ENCODE measurements at regions not wholly inside any gene's neighbourhood (a gene's known extent, or its start where the extent isn't known, plus 50 kb on each side); places are given as distances from the start of the nearest gene placed in this dataset.

DNA sequence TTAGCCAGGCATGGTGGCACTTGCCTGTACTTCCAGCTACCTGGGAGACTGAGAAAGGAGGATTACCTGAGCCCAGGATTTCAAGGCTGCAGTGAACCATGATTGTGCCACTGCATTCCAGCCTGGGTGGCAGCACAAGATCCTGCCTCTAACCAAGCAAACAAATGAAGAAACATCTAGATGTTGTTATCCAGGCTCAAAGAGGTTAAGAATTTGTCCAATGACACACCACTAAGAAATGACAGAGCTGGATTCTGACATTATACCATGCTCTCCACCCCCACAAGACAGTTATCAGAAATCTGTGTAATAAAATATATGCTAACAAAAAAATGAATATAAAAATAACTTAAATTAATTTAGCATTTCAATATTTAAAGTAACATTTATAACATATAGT lies 925.5 kb upstream of the SLC35B3 start:
- DNase-seq (ENCODE audit: low read depth, low spot score) (no peak), ATAC-seq (no peak)
- H4K20me1 ChIP-seq (ENCODE audit: insufficient read depth) = no peaks in the 10 kb centered on the region
- ChIA-PET CTCF (no interaction called here), RAD21 (ENCODE audit: low non-redundant PET in 1 of 2, low total read pairs in 2 of 2, uncharacterized antibody in 2 of 2, unreplicated experiment in 2 of 2) (no interaction called here), POLR2A (no interaction called here)
- H3K4me3 ChIP-seq (replicated peaks in 1 of 2; ENCODE audit: low read depth in 1 of 2, low read length in 2 of 2) = no peak overlapping the region
- H2AFZ ChIP-seq (ENCODE audit: low read depth, low read length, poor library complexity, severe bottlenecking) = no peak overlapping the region
- no TSS peak for BruUV-seq (replicated peaks)
- H3K9me2 ChIP-seq (ENCODE audit: insufficient read depth) = no peaks in the 10 kb centered on the region
- H3K4me1 ChIP-seq (ENCODE audit: control insufficient read depth in 1 of 2, insufficient read depth in 2 of 2, low read length in 2 of 2) = no peaks in the 10 kb centered on the region
- no peak overlapping the region for H3K9ac ChIP-seq (ENCODE audit: low read length)
- no peaks in the 10 kb centered on the region; a peak in 1 of 4 replicates for H3K36me3 ChIP-seq (ENCODE audit: control insufficient read depth in 1 of 2, insufficient read depth in 2 of 2, low read length in 2 of 2)
- H3K9me3 ChIP-seq (ENCODE audit: control insufficient read depth in 1 of 2, insufficient read depth in 1 of 2, low read depth in 1 of 2, low read length in 2 of 2) = no peaks in the 10 kb centered on the region
- no peaks in the 10 kb centered on the region for H3K79me2 ChIP-seq (ENCODE audit: insufficient read depth, low read length)
- no peak overlapping the region for H3K4me2 ChIP-seq (ENCODE audit: low read length)
- TF ChIP-seq, protein P1, sequence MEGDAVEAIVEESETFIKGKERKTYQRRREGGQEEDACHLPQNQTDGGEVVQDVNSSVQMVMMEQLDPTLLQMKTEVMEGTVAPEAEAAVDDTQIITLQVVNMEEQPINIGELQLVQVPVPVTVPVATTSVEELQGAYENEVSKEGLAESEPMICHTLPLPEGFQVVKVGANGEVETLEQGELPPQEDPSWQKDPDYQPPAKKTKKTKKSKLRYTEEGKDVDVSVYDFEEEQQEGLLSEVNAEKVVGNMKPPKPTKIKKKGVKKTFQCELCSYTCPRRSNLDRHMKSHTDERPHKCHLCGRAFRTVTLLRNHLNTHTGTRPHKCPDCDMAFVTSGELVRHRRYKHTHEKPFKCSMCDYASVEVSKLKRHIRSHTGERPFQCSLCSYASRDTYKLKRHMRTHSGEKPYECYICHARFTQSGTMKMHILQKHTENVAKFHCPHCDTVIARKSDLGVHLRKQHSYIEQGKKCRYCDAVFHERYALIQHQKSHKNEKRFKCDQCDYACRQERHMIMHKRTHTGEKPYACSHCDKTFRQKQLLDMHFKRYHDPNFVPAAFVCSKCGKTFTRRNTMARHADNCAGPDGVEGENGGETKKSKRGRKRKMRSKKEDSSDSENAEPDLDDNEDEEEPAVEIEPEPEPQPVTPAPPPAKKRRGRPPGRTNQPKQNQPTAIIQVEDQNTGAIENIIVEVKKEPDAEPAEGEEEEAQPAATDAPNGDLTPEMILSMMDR (IDR thresholded peaks at IDR 0.05 in 2 of 3, conservative IDR thresholded peaks at IDR 0.05 in 1 of 3; ENCODE audit: borderline replicate concordance in 1 of 3, insufficient read depth in 1 of 3, low read depth in 2 of 3, low read length in 2 of 3) = no peak
- no peak for TF ChIP-seq POLR2A (IDR thresholded peaks at IDR 0.05; ENCODE audit: borderline replicate concordance, extremely low read depth, insufficient read depth, insufficient read length)
- TF ChIP-seq EZH2phosphoT487 (IDR thresholded peaks at IDR 0.05; ENCODE audit: borderline replicate concordance) = no peak
- no peak for TF ChIP-seq CEBPB (IDR thresholded peaks at IDR 0.05; ENCODE audit: low read depth)
- no peak for TF ChIP-seq ELF1 (IDR thresholded peaks at IDR 0.05; ENCODE audit: borderline replicate concordance, low read depth)
- TF ChIP-seq POLR2AphosphoS5 (IDR thresholded peaks at IDR 0.05; ENCODE audit: low read depth, low read length) = no peak
- TF ChIP-seq ZNF274 (IDR thresholded peaks at IDR 0.05; ENCODE audit: low read depth, low read length) = no peak
- TF ChIP-seq, protein P2, sequence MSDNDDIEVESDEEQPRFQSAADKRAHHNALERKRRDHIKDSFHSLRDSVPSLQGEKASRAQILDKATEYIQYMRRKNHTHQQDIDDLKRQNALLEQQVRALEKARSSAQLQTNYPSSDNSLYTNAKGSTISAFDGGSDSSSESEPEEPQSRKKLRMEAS (IDR thresholded peaks at IDR 0.05) = no peak
- TF ChIP-seq FOSL1 (IDR thresholded peaks at IDR 0.05; ENCODE audit: low read depth) = no peak
- TF ChIP-seq SRF (IDR thresholded peaks at IDR 0.05; ENCODE audit: low read depth) = no peak
- TF ChIP-seq TCF7L2 (IDR thresholded peaks at IDR 0.05; ENCODE audit: borderline replicate concordance, extremely low read depth, insufficient read depth, insufficient read length) = no peak
- no peak for TF ChIP-seq JUND (IDR thresholded peaks at IDR 0.05)
- TF ChIP-seq CBX3 (IDR thresholded peaks at IDR 0.05; ENCODE audit: low read depth) = no peak
- H3K27me3 ChIP-seq (ENCODE audit: insufficient read depth, low read length) = no peaks in the 10 kb centered on the region
- intact Hi-C loops (cut with micrococcal nuclease) = no loop called here
- H3K27ac ChIP-seq (ENCODE audit: low read depth, low read length) = no peak overlapping the region
